Trophoblast cell (in vitro differentiated cells and primary cell): ENCODE measurements at regions not wholly inside any gene's neighbourhood (a gene's known extent, or its start where the extent isn't known, plus 50 kb on each side); places are given as distances from the start of the nearest gene placed in this dataset.

Source experiments
- DNase-seq, 2 donors: peaks; one replicate each; pipeline ENCODE4 v3.0.0-alpha.2; 2016
- H2AFZ ChIP-seq: 2 replicates; pipeline ENCODE4 v1.6.1; 2013; ENCODE audit warnings: low read length, moderate library complexity, mild to moderate bottlenecking; ENCODE audit not compliant: insufficient read depth, poor library complexity
- H2AK5ac ChIP-seq: 2 replicates; pipeline ENCODE4 v1.6.1; 2013; ENCODE audit warnings: mild to moderate bottlenecking, low read length
- H2BK120ac ChIP-seq: 2 replicates; pipeline ENCODE4 v1.6.1; 2013; ENCODE audit warnings: low read length, mild to moderate bottlenecking, moderate library complexity; ENCODE audit not compliant: insufficient read depth, poor library complexity
- H2BK12ac ChIP-seq: 2 replicates; pipeline ENCODE4 v1.6.1; 2013; ENCODE audit warnings: mild to moderate bottlenecking, low read length, moderate library complexity
- H2BK5ac ChIP-seq: 2 replicates; pipeline ENCODE4 v1.6.1; 2013; ENCODE audit warnings: low read length, low read depth, moderate library complexity, mild to moderate bottlenecking; ENCODE audit not compliant: poor library complexity
- H3K14ac ChIP-seq: 2 replicates; pipeline ENCODE4 v1.6.1; 2013; ENCODE audit warnings: mild to moderate bottlenecking, low read length
- H3K18ac ChIP-seq: 2 replicates; pipeline ENCODE4 v1.6.1; 2013; ENCODE audit warnings: mild to moderate bottlenecking, low read length
- H3K23ac ChIP-seq: 2 replicates; pipeline ENCODE4 v1.6.1; 2013; ENCODE audit warnings: low read length
- H3K27ac ChIP-seq: 2 replicates; pipeline ENCODE4 v1.5.1; 2013; ENCODE audit warnings: low read depth, mild to moderate bottlenecking, inconsistent platforms, low read length, moderate library complexity
- H3K27me3 ChIP-seq: 2 replicates; pipeline ENCODE4 v1.6.1; 2013; ENCODE audit warnings: inconsistent platforms, mild to moderate bottlenecking, low read length, moderate library complexity; ENCODE audit not compliant: insufficient read depth
- H3K36me3 ChIP-seq, 2 experiments: 1 replicate in 1 of 2; 2 replicates in 1 of 2; pipeline ENCODE4 v1.6.1; 2013; ENCODE audit warnings: low read length in 2 of 2, mild to moderate bottlenecking in 2 of 2, moderate library complexity in 1 of 2; ENCODE audit not compliant: insufficient read depth in 2 of 2, control insufficient read depth in 1 of 2
- H3K4ac ChIP-seq: 2 replicates; pipeline ENCODE4 v1.6.1; 2013; ENCODE audit warnings: low read depth, mild to moderate bottlenecking, low read length, moderate library complexity
- H3K4me1 ChIP-seq, 2 experiments: 1 replicate in 1 of 2; 2 replicates in 1 of 2; pipeline ENCODE4 v1.6.1; 2013; ENCODE audit warnings: low read length in 2 of 2, mild to moderate bottlenecking in 2 of 2, moderate library complexity in 1 of 2; ENCODE audit not compliant: insufficient read depth in 2 of 2, control insufficient read depth in 1 of 2
- H3K4me2 ChIP-seq: 2 replicates; pipeline ENCODE4 v1.6.1; 2013; ENCODE audit warnings: inconsistent platforms, mild to moderate bottlenecking, low read length, moderate library complexity
- H3K4me3 ChIP-seq: 2 replicates; pipeline ENCODE4 v1.5.1; 2013; ENCODE audit warnings: mild to moderate bottlenecking, low read depth, low read length, inconsistent platforms
- H3K79me1 ChIP-seq: one replicate; pipeline ENCODE4 v1.6.1; 2013; ENCODE audit warnings: low read length
- H3K79me2 ChIP-seq: 2 replicates; pipeline ENCODE4 v1.6.1; 2013; ENCODE audit warnings: low read length, mild to moderate bottlenecking; ENCODE audit not compliant: control insufficient read depth, insufficient read depth, poor library complexity
- H3K9ac ChIP-seq: 2 replicates; pipeline ENCODE4 v1.6.1; 2013; ENCODE audit warnings: mild to moderate bottlenecking, low read length
- H3K9me3 ChIP-seq: 2 replicates; pipeline ENCODE4 v1.6.1; 2013; ENCODE audit warnings: low read depth, mild to moderate bottlenecking, control low read depth, inconsistent platforms, low read length; ENCODE audit not compliant: insufficient read depth
- H4K12ac ChIP-seq: 2 replicates; pipeline ENCODE4 v1.6.1; 2013; ENCODE audit warnings: low read depth, mild to moderate bottlenecking, low read length, moderate library complexity
- H4K8ac ChIP-seq: 2 replicates; pipeline ENCODE4 v1.6.1; 2013; ENCODE audit warnings: low read depth, mild to moderate bottlenecking, low read length, moderate library complexity
- H4K91ac ChIP-seq: one replicate; pipeline ENCODE4 v1.6.1; 2013; ENCODE audit warnings: low read depth, mild to moderate bottlenecking, low read length, moderate library complexity
- WGBS: extraction: QIAGEN DNeasy Blood & Tissue Kit; methylation state at CpG from one replicate; pipeline ENCODE4 v1.1.7; 2013; ENCODE audit warnings: missing lambda C conversion rate; ENCODE audit not compliant: insufficient read length, insufficient coverage; ENCODE audit errors: extremely low coverage; 5-methylcytosine and 5-hydroxymethylcytosine counted together

- no peak overlapping the region for H2BK12ac ChIP-seq
- H3K79me2 ChIP-seq: no peaks in the 10 kb centered on the region
- no peak overlapping the region for H2BK5ac ChIP-seq
- no peak overlapping the region for H3K4ac ChIP-seq
- no peak overlapping the region for H4K8ac ChIP-seq
- H3K9ac ChIP-seq: no peak overlapping the region
- H3K4me1 ChIP-seq: no peaks in the 10 kb centered on the region
- H3K9me3 ChIP-seq: no peaks in the 10 kb centered on the region
- H3K36me3 ChIP-seq: no peaks in the 10 kb centered on the region
- H3K27ac ChIP-seq: no peak overlapping the region
- no peak overlapping the region for H4K12ac ChIP-seq
- DNase-seq: no peak
- H3K14ac ChIP-seq: no peak overlapping the region
- no peak overlapping the region for H3K23ac ChIP-seq
- no peaks in the 10 kb centered on the region for H3K79me1 ChIP-seq
- no peaks in the 10 kb centered on the region for H3K27me3 ChIP-seq
- H2AFZ ChIP-seq: no peak overlapping the region
- no peak overlapping the region for H3K18ac ChIP-seq
- WGBS: no CpG with 5 or more reads among the region's 4 CpGs
- no peak overlapping the region for H3K4me3 ChIP-seq
- no peak overlapping the region for H3K4me2 ChIP-seq
- no peak overlapping the region for H4K91ac ChIP-seq
- H2BK120ac ChIP-seq: no peak overlapping the region
- H2AK5ac ChIP-seq: no peak overlapping the region
Measured at GRCh38 chr5:60546207-60546606, 153.8 kb downstream of the DEPDC1B start.

- Histone ChIP-seq H3K4me3 (no peak overlapping the region), H2BK12ac (no peak overlapping the region), H2AFZ (no peak overlapping the region), H3K79me2 (no peaks in the 10 kb centered on the region), H2AK5ac (no peak overlapping the region), H3K18ac (no peak overlapping the region), H4K91ac (no peak overlapping the region), H3K36me3 (no peaks in the 10 kb centered on the region), H3K4me1 (no peaks in the 10 kb centered on the region), H2BK5ac (no peak overlapping the region), H3K4me2 (no peak overlapping the region), H4K8ac (no peak overlapping the region), H3K23ac (no peak overlapping the region), H3K14ac (no peak overlapping the region), H3K4ac (no peak overlapping the region), H4K12ac (no peak overlapping the region), H2BK120ac (no peak overlapping the region), H3K9me3 (no peaks in the 10 kb centered on the region), H3K27ac (no peak overlapping the region), H3K27me3 (no peaks in the 10 kb centered on the region), H3K9ac (no peak overlapping the region), H3K79me1 (no peaks in the 10 kb centered on the region)
- WGBS: no CpG with 5 or more reads among the region's 3 CpGs
- DNase-seq: no peak
Measured at GRCh38 chr5:60545551-60545950, 154.4 kb downstream of the DEPDC1B start.

GRCh38 chr5:60544142-60544541 is 155.8 kb downstream of the DEPDC1B start:
- no peaks in the 10 kb centered on the region for H3K79me1 ChIP-seq
- H4K12ac ChIP-seq: no peak overlapping the region
- no peak overlapping the region for H3K4me3 ChIP-seq
- no peak overlapping the region for H3K14ac ChIP-seq
- H3K4me2 ChIP-seq: no peak overlapping the region
- H3K9ac ChIP-seq: no peak overlapping the region
- no peak for DNase-seq
- no peaks in the 10 kb centered on the region for H3K4me1 ChIP-seq
- no peak overlapping the region for H4K8ac ChIP-seq
- H2BK5ac ChIP-seq: no peak overlapping the region
- H2AK5ac ChIP-seq: no peak overlapping the region
- H4K91ac ChIP-seq: no peak overlapping the region
- H3K18ac ChIP-seq: no peak overlapping the region
- no peaks in the 10 kb centered on the region for H3K27me3 ChIP-seq
- no peaks in the 10 kb centered on the region for H3K79me2 ChIP-seq
- H3K4ac ChIP-seq: no peak overlapping the region
- no peak overlapping the region for H2AFZ ChIP-seq
- H2BK120ac ChIP-seq: no peak overlapping the region
- no CpG with 5 or more reads among the region's 2 CpGs for WGBS
- no peak overlapping the region for H3K27ac ChIP-seq
- H3K36me3 ChIP-seq: no peaks in the 10 kb centered on the region
- no peak overlapping the region for H3K23ac ChIP-seq
- no peaks in the 10 kb centered on the region for H3K9me3 ChIP-seq
- no peak overlapping the region for H2BK12ac ChIP-seq

- Histone ChIP-seq H2BK12ac (no peak overlapping the region), H3K9me3 (no peaks in the 10 kb centered on the region), H2AFZ (no peak overlapping the region), H2BK120ac (no peak overlapping the region), H4K8ac (no peak overlapping the region), H3K14ac (no peak overlapping the region), H3K18ac (no peak overlapping the region), H4K12ac (no peak overlapping the region), H2AK5ac (no peak overlapping the region), H3K4me2 (no peak overlapping the region), H2BK5ac (no peak overlapping the region), H4K91ac (no peak overlapping the region), H3K27me3 (no peaks in the 10 kb centered on the region), H3K4me1 (no peaks in the 10 kb centered on the region), H3K9ac (no peak overlapping the region), H3K79me1 (no peaks in the 10 kb centered on the region), H3K79me2 (no peaks in the 10 kb centered on the region), H3K27ac (no peak overlapping the region), H3K36me3 (no peaks in the 10 kb centered on the region), H3K23ac (no peak overlapping the region), H3K4ac (no peak overlapping the region), H3K4me3 (no peak overlapping the region)
- DNase-seq: peak; percentile 38 to 52
- WGBS: no CpG with 5 or more reads among the region's 2 CpGs
Measured at GRCh38 chr5:60541980-60542379, 158.0 kb downstream of the DEPDC1B start.
